Activated T-cell treated with anti-CD3 and anti-CD28 coated beads, Interleukin-2, amount 50 U/mL, for 72 hours (primary cell): ENCODE measurements at regions not wholly inside any gene's neighbourhood (a gene's known extent, or its start where the extent isn't known, plus 50 kb on each side); places are given as distances from the start of the nearest gene placed in this dataset.

ENCODE experiments used
- ATAC-seq, 2 donors: fragments of 150-1000 bp; cut with Tn5 transposase; replicated peaks in 1 of 2; 2 replicates each; pipeline ENCODE4 v1.10.0; 2021; ENCODE audit warnings: moderate library complexity in 2 of 2, mild to moderate bottlenecking in 1 of 2
- DNase-seq, 2 donors: peaks; one replicate each; pipeline ENCODE4 v3.0.0; 2021 to 2022; ENCODE audit warnings: mixed read lengths in 1 of 2
- H3K27ac Mint-ChIP-seq: one replicate; pipeline ENCODE4 v1.8.0; 2022; ENCODE audit warnings: mild to moderate bottlenecking, moderate library complexity, mixed read lengths
- H3K27me3 Mint-ChIP-seq: one replicate; pipeline ENCODE4 v1.8.0; 2022; ENCODE audit warnings: low read depth, mixed read lengths
- H3K36me3 Mint-ChIP-seq, 2 donors: one replicate each; pipeline ENCODE4 v1.8.0; 2022; ENCODE audit warnings: mixed read lengths in 2 of 2, mild to moderate bottlenecking in 1 of 2; ENCODE audit not compliant: insufficient read depth in 2 of 2
- H3K4me1 Mint-ChIP-seq: one replicate; pipeline ENCODE4 v1.8.0; 2022; ENCODE audit warnings: low read depth, mixed read lengths
- H3K4me3 Mint-ChIP-seq, 2 donors: one replicate each; pipeline ENCODE4 v1.8.0; 2022; ENCODE audit warnings: mild to moderate bottlenecking in 2 of 2, mixed read lengths in 2 of 2, moderate library complexity in 2 of 2
- H3K9me3 Mint-ChIP-seq, 2 donors: one replicate each; pipeline ENCODE4 v1.8.0; 2022; ENCODE audit warnings: mixed read lengths in 2 of 2

- H3K4me3 Mint-ChIP-seq = no peak overlapping the region
- ATAC-seq = no peak
- peaks cover 31% of the 10 kb centered on the region for H3K4me1 Mint-ChIP-seq
- H3K27me3 Mint-ChIP-seq = peaks cover 12% of the 10 kb centered on the region
- DNase-seq = no peak
- no peak overlapping the region for H3K27ac Mint-ChIP-seq
- H3K36me3 Mint-ChIP-seq = peaks cover 8 to 11% of the 10 kb centered on the region in 2 donors
- H3K9me3 Mint-ChIP-seq = peaks cover 5 to 9% of the 10 kb centered on the region in 2 donors
Measured at GRCh38 chr6:15712797-15713196, 50.0 kb upstream of the DTNBP1 start.
